ENCODE measurements at regions not wholly inside any gene's neighbourhood (a gene's known extent, or its start where the extent isn't known, plus 50 kb on each side); places are given as distances from the start of the nearest gene placed in this dataset.

- TF ChIP-seq CTCF (IDR thresholded peaks at IDR 0.05): no peak
- TF ChIP-seq EZH2phosphoT487 (IDR thresholded peaks at IDR 0.05): no peak
- TF ChIP-seq EZH2 (IDR thresholded peaks at IDR 0.05): no peak
- DNase-seq (ENCODE audit: low spot score): no peak
- Histone ChIP-seq H3F3A (ENCODE audit: low read depth) (peaks cover 43% of the 10 kb centered on the region), H3K4me1 (peaks cover 28% of the 10 kb centered on the region), H3K79me2 (ENCODE audit: low read depth) (no peaks in the 10 kb centered on the region), H3K4me3 (no peak overlapping the region), H3K4me2 (peak overlapping the region; percentile 36), H3K9me3 (ENCODE audit: low read depth) (no peaks in the 10 kb centered on the region), H3K27me3 (no peaks in the 10 kb centered on the region), H4K20me1 (ENCODE audit: low read depth) (no peaks in the 10 kb centered on the region), H3K36me3 (no peaks in the 10 kb centered on the region), H2AFZ (replicated peaks) (peak overlapping the region; percentile 4), H3K27ac (peak overlapping the region; percentile 87), H3K9ac (no peak overlapping the region)
- H3K9me3 Mint-ChIP-seq: peaks cover 13% of the 10 kb centered on the region
- peak overlapping the region; percentile 97 for H3K27ac Mint-ChIP-seq
- no peak overlapping the region for H3K4me3 Mint-ChIP-seq
- peaks cover 2% of the 10 kb centered on the region for H3K36me3 Mint-ChIP-seq
- H3K27me3 Mint-ChIP-seq (ENCODE audit: insufficient read depth, low read depth): peaks cover 6% of the 10 kb centered on the region
- peaks cover 31% of the 10 kb centered on the region for H3K4me1 Mint-ChIP-seq
Observed at GRCh38 chr2:128537646-128538045, 219.0 kb upstream of the HS6ST1 start.

GRCh38 chr2:128538396-128538795 is 219.7 kb upstream of the HS6ST1 start:
- H3K9me3 Mint-ChIP-seq: peaks cover 15% of the 10 kb centered on the region
- Histone ChIP-seq H3K27ac (peak overlapping the region; percentile 87), H3K9ac (no peak overlapping the region), H3K79me2 (ENCODE audit: low read depth) (no peaks in the 10 kb centered on the region), H4K20me1 (ENCODE audit: low read depth) (no peaks in the 10 kb centered on the region), H3K9me3 (ENCODE audit: low read depth) (no peaks in the 10 kb centered on the region), H3K4me2 (peak overlapping the region; percentile 36), H3K4me3 (no peak overlapping the region), H2AFZ (replicated peaks) (no peak overlapping the region), H3F3A (ENCODE audit: low read depth) (peaks cover 44% of the 10 kb centered on the region), H3K27me3 (no peaks in the 10 kb centered on the region), H3K4me1 (peaks cover 28% of the 10 kb centered on the region), H3K36me3 (no peaks in the 10 kb centered on the region)
- H3K4me3 Mint-ChIP-seq: peak overlapping the region; percentile 53
- peak overlapping the region; percentile 94 for H3K27ac Mint-ChIP-seq
- DNase-seq (ENCODE audit: low spot score): no peak
- H3K27me3 Mint-ChIP-seq (ENCODE audit: insufficient read depth, low read depth): peaks cover 6% of the 10 kb centered on the region
- peaks cover 33% of the 10 kb centered on the region for H3K4me1 Mint-ChIP-seq
- TF ChIP-seq EZH2 (IDR thresholded peaks at IDR 0.05) (no peak), CTCF (IDR thresholded peaks at IDR 0.05) (no peak), EZH2phosphoT487 (IDR thresholded peaks at IDR 0.05) (no peak)
- H3K36me3 Mint-ChIP-seq: peaks cover 2% of the 10 kb centered on the region

GRCh38 chr2:128540670-128541069 is 222.0 kb upstream of the HS6ST1 start:
- Histone ChIP-seq H3K79me2 (ENCODE audit: low read depth) (no peaks in the 10 kb centered on the region), H3K9ac (no peak overlapping the region), H4K20me1 (ENCODE audit: low read depth) (no peaks in the 10 kb centered on the region), H3K36me3 (no peaks in the 10 kb centered on the region), H3K27me3 (no peaks in the 10 kb centered on the region), H3K4me2 (no peak overlapping the region), H3F3A (ENCODE audit: low read depth) (peaks cover 43% of the 10 kb centered on the region), H3K27ac (no peak overlapping the region), H3K9me3 (ENCODE audit: low read depth) (no peaks in the 10 kb centered on the region), H3K4me1 (peaks cover 37% of the 10 kb centered on the region), H2AFZ (replicated peaks) (no peak overlapping the region), H3K4me3 (no peak overlapping the region)
- Mint-ChIP-seq H3K4me1 (peaks cover 37% of the 10 kb centered on the region), H3K27me3 (ENCODE audit: insufficient read depth, low read depth) (peaks cover 7% of the 10 kb centered on the region), H3K36me3 (peaks cover 2% of the 10 kb centered on the region), H3K9me3 (peaks cover 15% of the 10 kb centered on the region), H3K4me3 (no peak overlapping the region), H3K27ac (no peak overlapping the region)
- DNase-seq (ENCODE audit: low spot score): no peak
- no peak for TF ChIP-seq EZH2 (IDR thresholded peaks at IDR 0.05)
- TF ChIP-seq EZH2phosphoT487 (IDR thresholded peaks at IDR 0.05): no peak
- no peak for TF ChIP-seq CTCF (IDR thresholded peaks at IDR 0.05)

All from neural progenitor cell (in vitro differentiated cells).